ENCODE measurements at regions not wholly inside any gene's neighbourhood (a gene's known extent, or its start where the extent isn't known, plus 50 kb on each side); places are given as distances from the start of the nearest gene placed in this dataset.

GRCh38 chr7:155198196-155198892 is 99.3 kb upstream of the INSIG1 start:
- no peaks in the 10 kb centered on the region for H3K27me3 ChIP-seq (ENCODE audit: control insufficient read depth, extremely low read depth, insufficient read depth, low read length)
- FAIRE-seq: no peak

GRCh38 chr7:155198901-155199845 is 98.5 kb upstream of the INSIG1 start:
- H3K4me2 ChIP-seq (ENCODE audit: control insufficient read depth, extremely low read depth, insufficient read depth, low read depth, low read length): no peak overlapping the region
- H4K20me1 ChIP-seq (ENCODE audit: control insufficient read depth, extremely low read depth, insufficient read depth, low read length): no peaks in the 10 kb centered on the region
- H3K27me3 ChIP-seq (ENCODE audit: control insufficient read depth, extremely low read depth, insufficient read depth, low read length): no peaks in the 10 kb centered on the region
- dilution Hi-C loops (cut with MboI; ENCODE audit: extremely low pct_ligation_motif_present, low sequenced_read_pairs): no loop called here
- H3K9me1 ChIP-seq (ENCODE audit: control insufficient read depth, extremely low read depth, insufficient read depth, low read length): no peaks in the 10 kb centered on the region
- H3K27ac ChIP-seq (ENCODE audit: control insufficient read depth, insufficient read depth, low read length): no peak overlapping the region
- DNase-seq (ENCODE audit: low read depth, low spot score) (no peak), FAIRE-seq (no peak)
- no peak overlapping the region for H3K9ac ChIP-seq (ENCODE audit: control insufficient read depth, extremely low read depth, insufficient read depth, low read length)
- H3K9me3 ChIP-seq (ENCODE audit: control insufficient read depth, low read depth, low read length): no peaks in the 10 kb centered on the region
- TF ChIP-seq, protein P1, sequence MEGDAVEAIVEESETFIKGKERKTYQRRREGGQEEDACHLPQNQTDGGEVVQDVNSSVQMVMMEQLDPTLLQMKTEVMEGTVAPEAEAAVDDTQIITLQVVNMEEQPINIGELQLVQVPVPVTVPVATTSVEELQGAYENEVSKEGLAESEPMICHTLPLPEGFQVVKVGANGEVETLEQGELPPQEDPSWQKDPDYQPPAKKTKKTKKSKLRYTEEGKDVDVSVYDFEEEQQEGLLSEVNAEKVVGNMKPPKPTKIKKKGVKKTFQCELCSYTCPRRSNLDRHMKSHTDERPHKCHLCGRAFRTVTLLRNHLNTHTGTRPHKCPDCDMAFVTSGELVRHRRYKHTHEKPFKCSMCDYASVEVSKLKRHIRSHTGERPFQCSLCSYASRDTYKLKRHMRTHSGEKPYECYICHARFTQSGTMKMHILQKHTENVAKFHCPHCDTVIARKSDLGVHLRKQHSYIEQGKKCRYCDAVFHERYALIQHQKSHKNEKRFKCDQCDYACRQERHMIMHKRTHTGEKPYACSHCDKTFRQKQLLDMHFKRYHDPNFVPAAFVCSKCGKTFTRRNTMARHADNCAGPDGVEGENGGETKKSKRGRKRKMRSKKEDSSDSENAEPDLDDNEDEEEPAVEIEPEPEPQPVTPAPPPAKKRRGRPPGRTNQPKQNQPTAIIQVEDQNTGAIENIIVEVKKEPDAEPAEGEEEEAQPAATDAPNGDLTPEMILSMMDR (optimal IDR thresholded peaks at IDR 0.05 in 1 of 3, IDR thresholded peaks at IDR 0.05 in 1 of 3, conservative IDR thresholded peaks at IDR 0.05 in 1 of 3; ENCODE audit: extremely low read depth in 1 of 3, insufficient read depth in 2 of 3, low read length in 3 of 3): no peak
- no peak for TF ChIP-seq EZH2 (IDR thresholded peaks at IDR 0.05; ENCODE audit: low read length)
- H3K36me3 ChIP-seq (ENCODE audit: control insufficient read depth in 2 of 2, extremely low read depth in 1 of 2, insufficient read depth in 2 of 2, low read length in 2 of 2): no peaks in the 10 kb centered on the region
- H3K4me3 ChIP-seq (ENCODE audit: control insufficient read depth in 2 of 3, extremely low read depth in 1 of 3, insufficient read depth in 2 of 3, low read depth in 1 of 3, low read length in 3 of 3): no peak overlapping the region
- no peaks in the 10 kb centered on the region for H3K4me1 ChIP-seq (ENCODE audit: control insufficient read depth, extremely low read depth, insufficient read depth, low read length)
- H3K79me2 ChIP-seq (ENCODE audit: control insufficient read depth, insufficient read depth, low read length): no peaks in the 10 kb centered on the region
- no peak overlapping the region for H2AFZ ChIP-seq (ENCODE audit: control insufficient read depth, low read length)

More at GRCh38 chr7:155198196-155198892, 99.3 kb upstream of the INSIG1 start:
- H3K9me3 ChIP-seq (ENCODE audit: control insufficient read depth, low read depth, low read length): no peaks in the 10 kb centered on the region
- no peaks in the 10 kb centered on the region for H3K9me1 ChIP-seq (ENCODE audit: control insufficient read depth, extremely low read depth, insufficient read depth, low read length)
- H3K27ac ChIP-seq (ENCODE audit: control insufficient read depth, insufficient read depth, low read length): no peak overlapping the region
- no peaks in the 10 kb centered on the region for H3K36me3 ChIP-seq (ENCODE audit: control insufficient read depth in 2 of 2, extremely low read depth in 1 of 2, insufficient read depth in 2 of 2, low read length in 2 of 2)
- dilution Hi-C loops (cut with MboI; ENCODE audit: extremely low pct_ligation_motif_present, low sequenced_read_pairs): no loop called here
- TF ChIP-seq, protein P1 (optimal IDR thresholded peaks at IDR 0.05 in 1 of 3, IDR thresholded peaks at IDR 0.05 in 1 of 3, conservative IDR thresholded peaks at IDR 0.05 in 1 of 3; ENCODE audit: extremely low read depth in 1 of 3, insufficient read depth in 2 of 3, low read length in 3 of 3): no peak
- DNase-seq (ENCODE audit: low read depth, low spot score): no peak
- no peak overlapping the region for H3K9ac ChIP-seq (ENCODE audit: control insufficient read depth, extremely low read depth, insufficient read depth, low read length)
- no peaks in the 10 kb centered on the region for H3K79me2 ChIP-seq (ENCODE audit: control insufficient read depth, insufficient read depth, low read length)
- H3K4me3 ChIP-seq (ENCODE audit: control insufficient read depth in 2 of 3, extremely low read depth in 1 of 3, insufficient read depth in 2 of 3, low read depth in 1 of 3, low read length in 3 of 3): no peak overlapping the region
- no peaks in the 10 kb centered on the region for H4K20me1 ChIP-seq (ENCODE audit: control insufficient read depth, extremely low read depth, insufficient read depth, low read length)
- H2AFZ ChIP-seq (ENCODE audit: control insufficient read depth, low read length): no peak overlapping the region
- H3K4me1 ChIP-seq (ENCODE audit: control insufficient read depth, extremely low read depth, insufficient read depth, low read length): no peaks in the 10 kb centered on the region
- H3K4me2 ChIP-seq (ENCODE audit: control insufficient read depth, extremely low read depth, insufficient read depth, low read depth, low read length): no peak overlapping the region

All from keratinocyte (primary cell).